GM12891 (cell line): ENCODE measurements at regions not wholly inside any gene's neighbourhood (a gene's known extent, or its start where the extent isn't known, plus 50 kb on each side); places are given as distances from the start of the nearest gene placed in this dataset.

Experiments
- PAX5 ChIP-seq: IDR thresholded peaks from 2 replicates; pipeline ENCODE4 v1.6.1; 2011; ENCODE audit warnings: low read length, moderate library complexity, mild to moderate bottlenecking; ENCODE audit not compliant: insufficient read depth, severe bottlenecking
- POLR2A ChIP-seq: IDR thresholded peaks from 2 replicates; pipeline ENCODE4 v1.6.1; 2011; ENCODE audit warnings: low read depth, low read length, control low read depth
- POLR2AphosphoS5 ChIP-seq: IDR thresholded peaks from 2 replicates; pipeline ENCODE4 v1.6.1; 2011; ENCODE audit warnings: low read depth, low read length, control low read depth
- POU2F2 ChIP-seq: IDR thresholded peaks from 2 replicates; pipeline ENCODE4 v1.6.1; 2011; ENCODE audit warnings: low read depth, mild to moderate bottlenecking, control low read depth, low read length, moderate library complexity
- SPI1 ChIP-seq: IDR thresholded peaks from 2 replicates; pipeline ENCODE4 v1.6.1; 2011; ENCODE audit warnings: low read depth, low read length, control low read depth
- TAF1 ChIP-seq: IDR thresholded peaks from 2 replicates; pipeline ENCODE4 v1.6.1; 2011; ENCODE audit warnings: low read depth, low read length, control low read depth

DNA sequence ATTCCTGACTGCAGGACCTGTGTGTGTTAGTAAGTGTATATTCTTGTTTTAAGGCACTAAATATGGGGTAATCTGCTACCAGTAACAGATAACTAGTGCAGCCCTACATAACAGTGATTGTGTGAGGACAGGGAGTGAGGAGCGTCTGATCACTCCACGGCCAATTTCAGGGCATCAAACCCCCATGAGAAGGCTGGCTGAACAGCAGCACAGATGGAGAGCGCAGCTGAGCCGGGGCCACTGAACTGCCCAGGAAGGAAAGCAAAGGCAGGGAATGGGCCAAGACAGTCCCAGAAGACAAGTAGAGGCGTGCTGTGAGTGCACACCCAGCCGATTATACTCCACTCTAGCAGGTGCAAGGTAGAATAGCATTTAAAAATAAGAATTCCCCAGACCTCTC, 157.1 kb upstream of the CHST15 start:
- TF ChIP-seq POLR2A = no peak
- TF ChIP-seq SPI1 = no peak
- TF ChIP-seq POLR2AphosphoS5 = no peak
- no peak for TF ChIP-seq PAX5
- TF ChIP-seq TAF1 = no peak
- no peak for TF ChIP-seq POU2F2
